Upper lobe of right lung (tissue), 1 donor: ENCODE measurements at regions not wholly inside any gene's neighbourhood (a gene's known extent, or its start where the extent isn't known, plus 50 kb on each side); places are given as distances from the start of the nearest gene placed in this dataset.
A peak's percentile ranks its signal among the peaks of the same experiment; 100 is the strongest.
"Not testable (repeated sequence)": the region's sequence is repeated elsewhere in the genome, so short reads cannot be mapped to it uniquely, and the experiment has no call there.

Source experiments
- ATAC-seq: fragments of 200-7000 bp; cut with Tn5 transposase; one replicate; pipeline ENCODE4 v1.9.1; 2020; ENCODE audit warnings: mild to moderate bottlenecking, moderate library complexity
- DNase-seq: peaks from one replicate; pipeline ENCODE4 v3.0.0-alpha.2; 2020
- H3K27ac ChIP-seq: fragments of 200-600 bp; one replicate; pipeline ENCODE4 v1.8.0; 2022
- H3K27me3 ChIP-seq: fragments of 200-600 bp; one replicate; pipeline ENCODE4 v1.8.0; 2022; ENCODE audit warnings: mild to moderate bottlenecking
- H3K36me3 ChIP-seq: fragments of 200-600 bp; one replicate; pipeline ENCODE4 v1.8.0; 2022
- H3K4me1 ChIP-seq: fragments of 200-600 bp; one replicate; pipeline ENCODE4 v1.8.0; 2022
- H3K4me3 ChIP-seq: fragments of 200-600 bp; one replicate; pipeline ENCODE4 v1.8.0; 2022; ENCODE audit warnings: mild to moderate bottlenecking
- H3K9me3 ChIP-seq: fragments of 200-600 bp; one replicate; pipeline ENCODE4 v1.8.0; 2022
- CTCF ChIP-seq: fragments of 200-600 bp; IDR thresholded peaks from one replicate; pipeline ENCODE4 v1.8.0; 2022; ENCODE audit warnings: antibody characterized with exemption
- intact Hi-C: fragments of 100-400 bp; cut with DNase I; formaldehyde crosslinking; loops from one replicate; pipeline ENCODE4 v1.11.0; 2022
- donor health status: DM: no; HTN: yes; CAD: no; lungs with severe emphysema.

- DNase-seq (no peak), ATAC-seq (no peak)
- no peaks in the 10 kb centered on the region for H3K4me1 ChIP-seq
- H3K36me3 ChIP-seq = no peaks in the 10 kb centered on the region
- H3K27ac ChIP-seq = no peak overlapping the region
- intact Hi-C loops = no loop called here
- H3K4me3 ChIP-seq = no peak overlapping the region
- TF ChIP-seq CTCF = no peak
- no peaks in the 10 kb centered on the region for H3K27me3 ChIP-seq
- H3K9me3 ChIP-seq = no peaks in the 10 kb centered on the region
Measured at GRCh38 chr10:37733822-37734221, 123.6 kb downstream of the ZNF248 start.

GRCh38 chr10:37732685-37733084 lies 124.7 kb downstream of the ZNF248 start:
- intact Hi-C loops = no loop called here

GRCh38 chr10:37728830-37729229 lies 128.6 kb downstream of the ZNF248 start:
- intact Hi-C loops = no loop called here
- Histone ChIP-seq H3K27me3 (no peaks in the 10 kb centered on the region), H3K4me3 (no peak overlapping the region), H3K36me3 (no peaks in the 10 kb centered on the region), H3K9me3 (no peaks in the 10 kb centered on the region), H3K27ac (no peak overlapping the region), H3K4me1 (no peaks in the 10 kb centered on the region)
- no peak for DNase-seq
- no peak for TF ChIP-seq CTCF
- ATAC-seq = peak; percentile 12

More at GRCh38 chr10:37732685-37733084, 124.7 kb downstream of the ZNF248 start:
- Histone ChIP-seq H3K36me3 (no peaks in the 10 kb centered on the region), H3K9me3 (no peaks in the 10 kb centered on the region), H3K4me1 (no peaks in the 10 kb centered on the region), H3K27me3 (no peaks in the 10 kb centered on the region), H3K27ac (no peak overlapping the region), H3K4me3 (no peak overlapping the region)
- DNase-seq (no peak), ATAC-seq (no peak)
- TF ChIP-seq CTCF = no peak

GRCh38 chr10:37727491-37728352 lies 129.7 kb downstream of the ZNF248 start:
- Histone ChIP-seq H3K27ac (no peak overlapping the region), H3K4me3 (no peak overlapping the region), H3K27me3 (no peaks in the 10 kb centered on the region), H3K9me3 (no peaks in the 10 kb centered on the region), H3K36me3 (no peaks in the 10 kb centered on the region), H3K4me1 (no peaks in the 10 kb centered on the region)
- intact Hi-C loops = no loop called here
- peak; percentile 43 for ATAC-seq
- no peak for TF ChIP-seq CTCF
- no peak for DNase-seq

GRCh38 chr10:37721100-37721499 lies 136.3 kb downstream of the ZNF248 start:
- intact Hi-C loops = no loop called here
- no peak for DNase-seq
- Histone ChIP-seq H3K4me3 (no peak overlapping the region), H3K27me3 (no peaks in the 10 kb centered on the region), H3K4me1 (no peaks in the 10 kb centered on the region), H3K27ac (no peak overlapping the region), H3K9me3 (no peaks in the 10 kb centered on the region), H3K36me3 (no peaks in the 10 kb centered on the region)
- ATAC-seq = no peak
- TF ChIP-seq CTCF = no peak

GRCh38 chr10:37718060-37718459 lies 139.3 kb downstream of the ZNF248 start:
- H3K27ac ChIP-seq, H3K27me3 ChIP-seq, ATAC-seq, intact Hi-C loops, H3K36me3 ChIP-seq, DNase-seq, H3K4me1 ChIP-seq, H3K4me3 ChIP-seq, H3K9me3 ChIP-seq: not testable (repeated sequence)
